ENCODE measurements at regions not wholly inside any gene's neighbourhood (a gene's known extent, or its start where the extent isn't known, plus 50 kb on each side); places are given as distances from the start of the nearest gene placed in this dataset.
"Not testable (repeated sequence)": the region's sequence is repeated elsewhere in the genome, so short reads cannot be mapped to it uniquely, and the experiment has no call there.

DNA sequence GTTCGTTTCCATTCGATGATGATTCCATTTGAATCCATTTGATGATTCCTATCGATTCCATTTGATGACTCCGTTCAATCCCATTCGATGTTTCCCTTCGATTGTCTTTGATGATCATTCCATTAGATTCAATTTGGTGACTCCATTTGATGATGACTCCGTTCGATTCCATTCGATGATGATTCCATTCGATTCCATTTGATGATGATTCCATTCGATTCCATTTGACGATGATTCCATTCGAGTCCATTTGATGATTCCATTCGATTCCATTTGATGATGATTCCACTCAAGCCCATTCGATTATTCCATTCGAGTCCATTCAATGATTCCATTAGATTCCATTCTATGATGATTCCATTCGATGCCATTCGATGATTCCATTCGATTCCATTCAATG lies 2730.6 kb downstream of the RPIA start:
- Mint-ChIP-seq H3K9me3 (peaks cover 14 to 22% (median 17%) of the 10 kb centered on the region in 3 donors), H3K27ac (peak overlapping the region in 1 of 3 donors; percentile 14)
- H3K4me3 Mint-ChIP-seq, H3K4me1 Mint-ChIP-seq, H3K36me3 Mint-ChIP-seq, H3K27me3 Mint-ChIP-seq: not testable (repeated sequence)

DNA sequence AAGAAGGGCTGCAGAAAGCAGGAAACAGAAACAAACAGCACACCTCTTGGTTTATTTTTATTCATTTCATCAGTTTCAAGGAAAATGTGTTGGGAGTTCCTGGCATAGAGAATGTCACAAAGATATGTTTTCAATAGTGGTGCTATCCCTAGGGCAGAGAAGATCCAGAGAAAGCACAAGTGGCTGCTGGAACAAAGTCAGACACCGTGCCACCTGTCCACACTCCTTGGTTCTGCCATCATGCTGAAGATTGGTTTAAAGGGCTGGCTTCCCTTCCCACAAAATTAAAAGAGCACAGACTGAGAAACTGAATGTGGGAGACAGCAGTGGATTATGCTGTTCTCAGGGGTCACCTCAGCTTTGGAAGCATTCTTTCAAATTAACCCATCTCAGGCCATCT lies 2735.7 kb downstream of the RPIA start:
- H3K27me3 Mint-ChIP-seq, H3K27ac Mint-ChIP-seq, H3K4me3 Mint-ChIP-seq, H3K4me1 Mint-ChIP-seq, H3K36me3 Mint-ChIP-seq: not testable (repeated sequence)
- peaks cover 3 to 12% (median 8%) of the 10 kb centered on the region in 3 donors for H3K9me3 Mint-ChIP-seq

DNA sequence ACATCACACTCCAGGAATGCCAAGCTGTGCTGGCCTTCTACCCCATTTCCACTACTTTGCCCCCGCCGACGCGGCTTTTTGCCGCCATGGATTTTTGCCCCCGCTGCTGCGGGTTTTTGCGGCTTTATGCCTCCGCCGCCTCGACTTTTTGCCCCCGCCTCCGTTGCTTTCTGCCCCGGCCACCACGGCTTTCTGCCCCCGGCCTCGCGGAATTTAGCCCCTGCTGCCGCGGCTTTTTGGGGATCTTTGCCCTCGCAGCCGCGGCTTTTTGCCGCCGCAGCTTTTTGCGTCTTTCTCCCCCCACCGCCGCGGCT lies 2750.4 kb downstream of the RPIA start:
- not testable (repeated sequence) for H3K36me3 Mint-ChIP-seq, H3K4me1 Mint-ChIP-seq, H3K9me3 Mint-ChIP-seq
- H3K27me3 Mint-ChIP-seq = peaks cover 24% of the 10 kb centered on the region
- peak overlapping the region in 1 of 3 donors; percentile 73 for H3K27ac Mint-ChIP-seq
- H3K4me3 Mint-ChIP-seq = peak overlapping the region in 3 of 4 donors; percentile 52 to 85 (median 60)

GRCh38 chr2:91442246-91442905 lies 2750.9 kb downstream of the RPIA start:
- Mint-ChIP-seq H3K4me1 (peaks cover 0 to 1% (median 0%) of the 10 kb centered on the region in 3 donors), H3K36me3 (no peaks in the 10 kb centered on the region), H3K27me3 (peaks cover 21% of the 10 kb centered on the region), H3K27ac (peak overlapping the region in 1 of 3 donors; percentile 73), H3K9me3 (peaks cover 3 to 6% (median 5%) of the 10 kb centered on the region in 3 donors), H3K4me3 (peak overlapping the region in 3 of 4 donors; percentile 52 to 89 (median 85))

- Mint-ChIP-seq H3K4me3 (peak overlapping the region in 2 of 4 donors; percentile 85 to 89), H3K27me3 (peaks cover 21% of the 10 kb centered on the region), H3K27ac (peak overlapping the region in 1 of 3 donors; percentile 80)
- not testable (repeated sequence) for H3K4me1 Mint-ChIP-seq, H3K9me3 Mint-ChIP-seq, H3K36me3 Mint-ChIP-seq
Observed at GRCh38 chr2:91442906-91443729, 2751.6 kb downstream of the RPIA start.

DNA sequence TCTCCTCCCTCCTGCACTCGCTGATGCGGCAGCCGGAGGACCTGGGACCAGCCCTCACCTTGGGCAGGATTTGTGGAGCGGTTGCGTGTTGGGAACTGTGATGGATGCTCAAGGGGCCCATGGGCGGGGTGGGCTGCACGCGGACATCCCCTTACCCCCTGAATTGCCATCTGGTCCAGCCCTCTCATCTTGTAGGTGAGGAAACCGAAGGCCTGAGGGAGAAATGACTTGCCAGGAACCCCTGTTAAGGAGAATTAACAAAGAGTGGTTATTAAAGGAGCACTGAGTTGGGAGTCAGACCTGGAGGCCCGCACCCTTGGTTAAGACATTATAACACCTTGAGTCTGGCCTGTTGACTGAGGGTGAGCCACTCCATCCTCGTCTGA lies 2752.2 kb downstream of the RPIA start:
- H3K4me3 Mint-ChIP-seq = peak overlapping the region in 3 of 4 donors; percentile 27 to 67 (median 34)

GRCh38 chr2:91445705-91446104 lies 2754.2 kb downstream of the RPIA start:
- not testable (repeated sequence) for H3K9me3 Mint-ChIP-seq, H3K4me1 Mint-ChIP-seq, H3K27ac Mint-ChIP-seq, H3K36me3 Mint-ChIP-seq
- Mint-ChIP-seq H3K4me3 (peak overlapping the region in 1 of 4 donors; percentile 45), H3K27me3 (peaks cover 18% of the 10 kb centered on the region)

More for the DNA sequence above, 2752.2 kb downstream of the RPIA start:
- Mint-ChIP-seq H3K27me3 (peaks cover 21% of the 10 kb centered on the region), H3K27ac (peak overlapping the region in 1 of 3 donors; percentile 80)
- H3K9me3 Mint-ChIP-seq, H3K4me1 Mint-ChIP-seq, H3K36me3 Mint-ChIP-seq: not testable (repeated sequence)

- H3K4me1 Mint-ChIP-seq, H3K27ac Mint-ChIP-seq, H3K9me3 Mint-ChIP-seq, H3K36me3 Mint-ChIP-seq: not testable (repeated sequence)
- peak overlapping the region in 1 of 4 donors; percentile 37 for H3K4me3 Mint-ChIP-seq
- H3K27me3 Mint-ChIP-seq = peaks cover 18% of the 10 kb centered on the region
Observed at GRCh38 chr2:91446489-91446888, 2755.0 kb downstream of the RPIA start.

DNA sequence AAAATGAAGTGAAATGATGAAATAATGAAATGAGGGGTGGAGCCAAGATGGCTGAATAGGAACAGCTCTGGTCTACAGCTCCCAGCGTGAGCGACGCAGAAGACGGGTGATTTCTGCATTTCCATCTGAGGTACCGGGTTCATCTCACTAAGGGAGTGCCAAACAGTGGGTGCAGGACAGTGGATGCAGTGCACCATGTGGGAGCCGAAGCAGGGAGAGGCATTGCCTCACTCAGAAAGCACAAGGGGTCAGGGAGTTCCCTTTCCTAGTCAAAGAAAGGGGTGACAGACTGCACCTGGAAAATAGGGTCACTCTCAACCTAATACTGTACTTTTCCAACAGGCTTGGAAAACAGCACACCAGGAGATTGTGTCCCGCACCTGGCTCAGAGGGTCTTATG lies 2755.4 kb downstream of the RPIA start:
- not testable (repeated sequence) for H3K27ac Mint-ChIP-seq, H3K4me1 Mint-ChIP-seq, H3K36me3 Mint-ChIP-seq, H3K9me3 Mint-ChIP-seq, H3K4me3 Mint-ChIP-seq
- peaks cover 16% of the 10 kb centered on the region for H3K27me3 Mint-ChIP-seq

- not testable (repeated sequence) for H3K4me1 Mint-ChIP-seq, H3K27ac Mint-ChIP-seq, H3K9me3 Mint-ChIP-seq, H3K36me3 Mint-ChIP-seq, H3K4me3 Mint-ChIP-seq
- H3K27me3 Mint-ChIP-seq = peaks cover 14% of the 10 kb centered on the region
Observed at GRCh38 chr2:91447508-91447907, 2756.0 kb downstream of the RPIA start.

GRCh38 chr2:91462292-91462691 lies 2770.8 kb downstream of the RPIA start:
- H3K27me3 Mint-ChIP-seq, H3K4me3 Mint-ChIP-seq, H3K4me1 Mint-ChIP-seq, H3K27ac Mint-ChIP-seq, H3K36me3 Mint-ChIP-seq, H3K9me3 Mint-ChIP-seq: not testable (repeated sequence)

- not testable (repeated sequence) for H3K4me1 Mint-ChIP-seq, H3K4me3 Mint-ChIP-seq, H3K9me3 Mint-ChIP-seq, H3K27me3 Mint-ChIP-seq, H3K27ac Mint-ChIP-seq, H3K36me3 Mint-ChIP-seq
Observed at GRCh38 chr2:91463007-91463406, 2771.5 kb downstream of the RPIA start.

DNA sequence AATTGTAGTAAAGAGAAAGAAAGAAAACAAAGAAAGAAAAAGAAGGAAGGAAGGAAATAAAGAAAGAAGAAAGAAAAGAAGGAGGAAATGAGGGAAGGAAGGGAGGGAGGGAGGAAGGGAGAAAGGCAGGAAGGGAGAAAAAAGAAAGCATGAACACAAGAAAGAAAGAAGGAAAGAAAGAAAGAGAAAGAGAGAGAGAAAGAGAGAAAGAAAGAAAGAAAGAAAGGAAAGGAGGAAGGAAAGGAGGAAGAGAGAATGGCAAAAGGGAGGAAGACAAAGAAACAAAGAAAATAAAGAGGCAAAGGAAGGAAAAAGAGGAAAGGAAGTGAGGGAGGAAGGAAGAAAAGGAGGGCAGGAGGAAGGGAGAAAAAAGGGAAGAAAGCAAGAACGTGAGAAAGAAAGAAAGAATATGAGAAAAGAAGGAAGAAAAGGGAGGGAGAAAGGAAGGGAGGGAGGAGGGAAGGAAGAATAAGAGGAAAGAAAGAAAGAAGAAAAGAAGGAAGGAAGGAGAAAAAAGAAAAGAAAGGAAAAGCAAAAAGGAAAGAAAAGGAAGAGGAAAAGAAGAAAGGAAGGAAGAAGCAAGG lies 2775.4 kb downstream of the RPIA start:
- not testable (repeated sequence) for H3K9me3 Mint-ChIP-seq, H3K27ac Mint-ChIP-seq, H3K27me3 Mint-ChIP-seq, H3K36me3 Mint-ChIP-seq, H3K4me3 Mint-ChIP-seq, H3K4me1 Mint-ChIP-seq

GRCh38 chr2:91476244-91476935 lies 2784.9 kb downstream of the RPIA start:
- peak overlapping the region; percentile 20 to 96 (median 86) for H3K4me3 Mint-ChIP-seq
- not testable (repeated sequence) for H3K9me3 Mint-ChIP-seq, H3K36me3 Mint-ChIP-seq, H3K27me3 Mint-ChIP-seq, H3K4me1 Mint-ChIP-seq
- H3K27ac Mint-ChIP-seq = peak overlapping the region; percentile 79 to 99 (median 97)

GRCh38 chr2:91476936-91477246 lies 2785.4 kb downstream of the RPIA start:
- not testable (repeated sequence) for H3K9me3 Mint-ChIP-seq, H3K27me3 Mint-ChIP-seq, H3K4me1 Mint-ChIP-seq, H3K36me3 Mint-ChIP-seq
- peak overlapping the region; percentile 79 to 99 (median 97) for H3K27ac Mint-ChIP-seq
- peak overlapping the region; percentile 20 to 96 (median 86) for H3K4me3 Mint-ChIP-seq
